ENCODE measurements at regions not wholly inside any gene's neighbourhood (a gene's known extent, or its start where the extent isn't known, plus 50 kb on each side); places are given as distances from the start of the nearest gene placed in this dataset.

DNA sequence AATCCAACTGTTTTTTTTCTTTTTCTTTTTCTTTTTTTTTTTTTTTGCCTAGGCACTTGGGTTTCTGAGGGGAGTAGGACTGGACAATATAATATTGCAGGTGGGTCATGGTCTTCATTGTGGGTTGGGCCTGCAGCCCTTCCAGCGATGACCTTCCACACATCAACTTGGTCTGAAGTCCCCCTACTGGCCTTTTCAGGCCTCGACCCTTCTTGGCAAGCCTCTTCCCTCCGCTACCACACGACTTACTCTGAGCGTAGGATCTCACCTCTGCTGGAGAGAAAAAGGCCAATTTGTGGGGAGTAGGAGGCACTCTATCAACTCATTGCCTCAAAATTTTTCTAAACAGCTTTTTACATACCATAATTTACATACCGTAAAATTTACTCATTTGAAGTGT is 51.1 kb upstream of the GRIK3 start:
- 59 to 66% methylated on average over 6 of the region's 6 CpGs for WGBS, 2 donors
- Histone ChIP-seq H3K4me1 (ENCODE audit: control insufficient read depth in 2 of 2, insufficient read depth in 2 of 2, low read length in 1 of 2) (no peaks in the 10 kb centered on the region), H3K4me3 (ENCODE audit: low read depth in 1 of 2, low read length in 2 of 2) (no peak overlapping the region), H3K27ac (ENCODE audit: low read depth in 2 of 2, low read length in 1 of 2) (no peak overlapping the region), H3K36me3 (ENCODE audit: control insufficient read depth in 2 of 2, insufficient read depth in 2 of 2, low read length in 1 of 2) (no peaks in the 10 kb centered on the region), H3K9me3 (ENCODE audit: control insufficient read depth in 2 of 2, insufficient read depth in 1 of 2, low read depth in 1 of 2, low read length in 1 of 2) (no peaks in the 10 kb centered on the region), H3K27me3 (ENCODE audit: control insufficient read depth in 1 of 2, insufficient read depth in 2 of 2, low read length in 2 of 2) (no peaks in the 10 kb centered on the region)

DNA sequence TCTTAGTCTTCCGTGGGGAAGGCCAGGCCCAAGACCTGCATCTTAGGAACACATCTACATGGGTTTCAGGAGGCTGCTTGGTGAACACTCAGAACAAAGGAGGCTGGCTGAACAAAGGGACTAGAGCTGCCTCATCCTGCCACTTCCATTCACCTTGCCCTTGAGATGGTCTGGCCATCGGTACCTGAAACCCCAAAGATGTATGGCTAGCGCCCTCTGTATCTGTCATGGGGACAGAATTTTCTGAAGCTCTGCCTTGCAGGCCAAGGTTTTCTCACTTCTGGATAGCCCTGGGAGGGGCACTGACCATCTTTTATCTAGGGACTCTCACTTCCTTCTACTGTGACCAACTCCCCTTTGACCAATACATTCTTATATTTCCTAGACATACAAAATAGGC is 55.4 kb upstream of the GRIK3 start:
- no peaks in the 10 kb centered on the region for H3K36me3 ChIP-seq (ENCODE audit: control insufficient read depth in 2 of 2, insufficient read depth in 2 of 2, low read length in 1 of 2)
- no peak overlapping the region for H3K4me3 ChIP-seq (ENCODE audit: low read depth in 1 of 2, low read length in 2 of 2)
- no peaks in the 10 kb centered on the region for H3K4me1 ChIP-seq (ENCODE audit: control insufficient read depth in 2 of 2, insufficient read depth in 2 of 2, low read length in 1 of 2)
- H3K27ac ChIP-seq (ENCODE audit: low read depth in 2 of 2, low read length in 1 of 2), result no peak overlapping the region
- 75 to 76% methylated on average over 3 of the region's 3 CpGs for WGBS, 2 donors
- H3K27me3 ChIP-seq (ENCODE audit: control insufficient read depth in 1 of 2, insufficient read depth in 2 of 2, low read length in 2 of 2), result no peaks in the 10 kb centered on the region
- no peaks in the 10 kb centered on the region for H3K9me3 ChIP-seq (ENCODE audit: control insufficient read depth in 2 of 2, insufficient read depth in 1 of 2, low read depth in 1 of 2, low read length in 1 of 2)

DNA sequence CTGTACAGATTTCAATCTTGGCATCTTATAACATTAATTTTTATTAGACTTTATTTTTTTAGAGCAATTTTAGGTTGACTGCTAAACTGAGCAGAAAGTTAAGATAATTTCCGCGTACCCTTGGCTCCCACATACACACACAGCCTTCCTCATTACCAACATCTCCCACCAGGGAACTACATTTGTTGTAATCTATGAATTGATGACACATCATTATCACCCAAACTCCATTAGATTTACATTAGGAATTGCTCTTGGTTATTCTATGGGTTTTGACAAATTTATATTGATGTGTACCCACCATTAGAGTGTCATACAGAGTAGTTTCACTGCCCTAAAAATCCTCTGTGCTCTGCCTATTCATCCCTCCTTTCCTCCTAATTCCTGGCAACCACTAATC is 56.4 kb upstream of the GRIK3 start:
- Histone ChIP-seq H3K36me3 (ENCODE audit: control insufficient read depth in 2 of 2, insufficient read depth in 2 of 2, low read length in 1 of 2) (no peaks in the 10 kb centered on the region), H3K9me3 (ENCODE audit: control insufficient read depth in 2 of 2, insufficient read depth in 1 of 2, low read depth in 1 of 2, low read length in 1 of 2) (peaks cover 0 to 1% of the 10 kb centered on the region in 2 donors)

DNA sequence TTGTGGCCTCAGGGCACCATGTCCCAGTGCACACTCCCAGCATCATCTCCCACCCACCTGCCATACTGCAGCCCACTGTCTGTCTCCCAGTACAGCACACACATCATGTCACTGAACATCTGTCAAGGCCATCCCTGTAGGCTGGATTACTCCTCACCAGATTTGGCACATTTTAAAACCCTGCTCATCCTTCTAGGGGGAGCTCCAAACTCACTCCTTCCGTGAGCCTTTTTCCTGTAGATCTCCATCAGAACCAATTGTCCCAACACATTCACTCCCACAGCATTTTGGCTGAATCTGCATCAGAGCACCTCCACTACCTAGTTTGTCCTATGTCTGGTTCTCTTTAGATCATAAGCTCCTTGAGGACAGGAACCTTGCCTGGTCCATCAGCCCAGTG is 58.6 kb upstream of the GRIK3 start:
- H3K9me3 ChIP-seq (ENCODE audit: control insufficient read depth in 2 of 2, insufficient read depth in 1 of 2, low read depth in 1 of 2, low read length in 1 of 2), result peaks cover 0 to 3% of the 10 kb centered on the region in 2 donors
- H3K27me3 ChIP-seq (ENCODE audit: control insufficient read depth in 1 of 2, insufficient read depth in 2 of 2, low read length in 2 of 2), result no peaks in the 10 kb centered on the region
- no peaks in the 10 kb centered on the region for H3K36me3 ChIP-seq (ENCODE audit: control insufficient read depth in 2 of 2, insufficient read depth in 2 of 2, low read length in 1 of 2)
- H3K4me1 ChIP-seq (ENCODE audit: control insufficient read depth in 2 of 2, insufficient read depth in 2 of 2, low read length in 1 of 2), result no peaks in the 10 kb centered on the region
- no peak overlapping the region for H3K27ac ChIP-seq (ENCODE audit: low read depth in 2 of 2, low read length in 1 of 2)
- WGBS, 2 donors, result 61 to 79% methylated on average over 1 of the region's 1 CpG
- H3K4me3 ChIP-seq (ENCODE audit: low read depth in 1 of 2, low read length in 2 of 2), result no peak overlapping the region

More for the DNA sequence above, 56.4 kb upstream of the GRIK3 start:
- H3K27ac ChIP-seq (ENCODE audit: low read depth in 2 of 2, low read length in 1 of 2), result no peak overlapping the region
- H3K4me1 ChIP-seq (ENCODE audit: control insufficient read depth in 2 of 2, insufficient read depth in 2 of 2, low read length in 1 of 2), result no peaks in the 10 kb centered on the region
- 97% methylated on average over 2 of the region's 2 CpGs for WGBS, 2 donors
- H3K27me3 ChIP-seq (ENCODE audit: control insufficient read depth in 1 of 2, insufficient read depth in 2 of 2, low read length in 2 of 2), result no peaks in the 10 kb centered on the region
- no peak overlapping the region for H3K4me3 ChIP-seq (ENCODE audit: low read depth in 1 of 2, low read length in 2 of 2)

GRCh38 chr1:37094302-37094701 is 60.0 kb upstream of the GRIK3 start:
- Histone ChIP-seq H3K27me3 (ENCODE audit: control insufficient read depth in 1 of 2, insufficient read depth in 2 of 2, low read length in 2 of 2) (no peaks in the 10 kb centered on the region), H3K4me1 (ENCODE audit: control insufficient read depth in 2 of 2, insufficient read depth in 2 of 2, low read length in 1 of 2) (no peaks in the 10 kb centered on the region), H3K27ac (ENCODE audit: low read depth in 2 of 2, low read length in 1 of 2) (no peak overlapping the region), H3K9me3 (ENCODE audit: control insufficient read depth in 2 of 2, insufficient read depth in 1 of 2, low read depth in 1 of 2, low read length in 1 of 2) (peaks cover 0 to 3% of the 10 kb centered on the region in 2 donors), H3K36me3 (ENCODE audit: control insufficient read depth in 2 of 2, insufficient read depth in 2 of 2, low read length in 1 of 2) (no peaks in the 10 kb centered on the region), H3K4me3 (ENCODE audit: low read depth in 1 of 2, low read length in 2 of 2) (no peak overlapping the region)
- 25 to 40% methylated on average over 6 of the region's 6 CpGs for WGBS, 2 donors

GRCh38 chr1:37096523-37096922 is 62.2 kb upstream of the GRIK3 start:
- 79 to 82% methylated on average over 6 of the region's 6 CpGs for WGBS, 2 donors

GRCh38 chr1:37097731-37098130 is 63.4 kb upstream of the GRIK3 start:
- Histone ChIP-seq H3K27me3 (ENCODE audit: control insufficient read depth in 1 of 2, insufficient read depth in 2 of 2, low read length in 2 of 2) (no peaks in the 10 kb centered on the region), H3K9me3 (ENCODE audit: control insufficient read depth in 2 of 2, insufficient read depth in 1 of 2, low read depth in 1 of 2, low read length in 1 of 2) (peaks cover 0 to 3% of the 10 kb centered on the region in 2 donors), H3K27ac (ENCODE audit: low read depth in 2 of 2, low read length in 1 of 2) (no peak overlapping the region), H3K36me3 (ENCODE audit: control insufficient read depth in 2 of 2, insufficient read depth in 2 of 2, low read length in 1 of 2) (no peaks in the 10 kb centered on the region), H3K4me3 (ENCODE audit: low read depth in 1 of 2, low read length in 2 of 2) (no peak overlapping the region), H3K4me1 (ENCODE audit: control insufficient read depth in 2 of 2, insufficient read depth in 2 of 2, low read length in 1 of 2) (no peaks in the 10 kb centered on the region)
- WGBS, 2 donors, result 60 to 68% methylated on average over 7 of the region's 7 CpGs

More at GRCh38 chr1:37096523-37096922, 62.2 kb upstream of the GRIK3 start:
- Histone ChIP-seq H3K27ac (ENCODE audit: low read depth in 2 of 2, low read length in 1 of 2) (no peak overlapping the region), H3K27me3 (ENCODE audit: control insufficient read depth in 1 of 2, insufficient read depth in 2 of 2, low read length in 2 of 2) (no peaks in the 10 kb centered on the region), H3K36me3 (ENCODE audit: control insufficient read depth in 2 of 2, insufficient read depth in 2 of 2, low read length in 1 of 2) (no peaks in the 10 kb centered on the region), H3K4me1 (ENCODE audit: control insufficient read depth in 2 of 2, insufficient read depth in 2 of 2, low read length in 1 of 2) (no peaks in the 10 kb centered on the region), H3K9me3 (ENCODE audit: control insufficient read depth in 2 of 2, insufficient read depth in 1 of 2, low read depth in 1 of 2, low read length in 1 of 2) (peaks cover 0 to 3% of the 10 kb centered on the region in 2 donors), H3K4me3 (ENCODE audit: low read depth in 1 of 2, low read length in 2 of 2) (no peak overlapping the region)

GRCh38 chr1:37098237-37098636 is 63.9 kb upstream of the GRIK3 start:
- H3K36me3 ChIP-seq (ENCODE audit: control insufficient read depth in 2 of 2, insufficient read depth in 2 of 2, low read length in 1 of 2), result no peaks in the 10 kb centered on the region
- H3K9me3 ChIP-seq (ENCODE audit: control insufficient read depth in 2 of 2, insufficient read depth in 1 of 2, low read depth in 1 of 2, low read length in 1 of 2), result peaks cover 0 to 3% of the 10 kb centered on the region in 2 donors
- H3K4me1 ChIP-seq (ENCODE audit: control insufficient read depth in 2 of 2, insufficient read depth in 2 of 2, low read length in 1 of 2), result no peaks in the 10 kb centered on the region
- H3K4me3 ChIP-seq (ENCODE audit: low read depth in 1 of 2, low read length in 2 of 2), result no peak overlapping the region
- no peak overlapping the region for H3K27ac ChIP-seq (ENCODE audit: low read depth in 2 of 2, low read length in 1 of 2)
- no peaks in the 10 kb centered on the region for H3K27me3 ChIP-seq (ENCODE audit: control insufficient read depth in 1 of 2, insufficient read depth in 2 of 2, low read length in 2 of 2)

GRCh38 chr1:37100310-37100709 is 66.0 kb upstream of the GRIK3 start:
- H3K4me1 ChIP-seq (ENCODE audit: control insufficient read depth in 2 of 2, insufficient read depth in 2 of 2, low read length in 1 of 2), result no peaks in the 10 kb centered on the region
- peaks cover 0 to 3% of the 10 kb centered on the region in 2 donors for H3K9me3 ChIP-seq (ENCODE audit: control insufficient read depth in 2 of 2, insufficient read depth in 1 of 2, low read depth in 1 of 2, low read length in 1 of 2)
- 13 to 14% methylated on average over 1 of the region's 1 CpG for WGBS, 2 donors
- H3K36me3 ChIP-seq (ENCODE audit: control insufficient read depth in 2 of 2, insufficient read depth in 2 of 2, low read length in 1 of 2), result no peaks in the 10 kb centered on the region
- no peak overlapping the region for H3K4me3 ChIP-seq (ENCODE audit: low read depth in 1 of 2, low read length in 2 of 2)
- no peak overlapping the region for H3K27ac ChIP-seq (ENCODE audit: low read depth in 2 of 2, low read length in 1 of 2)
- H3K27me3 ChIP-seq (ENCODE audit: control insufficient read depth in 1 of 2, insufficient read depth in 2 of 2, low read length in 2 of 2), result no peaks in the 10 kb centered on the region

- Histone ChIP-seq H3K27me3 (ENCODE audit: control insufficient read depth in 1 of 2, insufficient read depth in 2 of 2, low read length in 2 of 2) (no peaks in the 10 kb centered on the region), H3K9me3 (ENCODE audit: control insufficient read depth in 2 of 2, insufficient read depth in 1 of 2, low read depth in 1 of 2, low read length in 1 of 2) (no peaks in the 10 kb centered on the region), H3K4me1 (ENCODE audit: control insufficient read depth in 2 of 2, insufficient read depth in 2 of 2, low read length in 1 of 2) (no peaks in the 10 kb centered on the region), H3K36me3 (ENCODE audit: control insufficient read depth in 2 of 2, insufficient read depth in 2 of 2, low read length in 1 of 2) (no peaks in the 10 kb centered on the region), H3K4me3 (ENCODE audit: low read depth in 1 of 2, low read length in 2 of 2) (no peak overlapping the region), H3K27ac (ENCODE audit: low read depth in 2 of 2, low read length in 1 of 2) (no peak overlapping the region)
- 75 to 82% methylated on average over 2 of the region's 2 CpGs for WGBS, 2 donors
Measured at GRCh38 chr1:37102656-37103382, 68.5 kb upstream of the GRIK3 start.

Measured in esophagus (tissue), 2 donors.